Endothelial cell (in vitro differentiated cells): ENCODE measurements at regions not wholly inside any gene's neighbourhood (a gene's known extent, or its start where the extent isn't known, plus 50 kb on each side); places are given as distances from the start of the nearest gene placed in this dataset.

ENCODE experiments used
- DNase-seq: peaks from one replicate; pipeline ENCODE4 v3.0.0; 2021; ENCODE audit warnings: low spot score
- H3K27ac Mint-ChIP-seq: one replicate; pipeline ENCODE4 v1.8.0; 2021; ENCODE audit warnings: mixed read lengths, inconsistent platforms; ENCODE audit not compliant: unreplicated experiment
- H3K27me3 Mint-ChIP-seq: one replicate; pipeline ENCODE4 v1.8.0; 2021; ENCODE audit warnings: mild to moderate bottlenecking, moderate library complexity, mixed read lengths, inconsistent platforms; ENCODE audit not compliant: unreplicated experiment
- H3K36me3 Mint-ChIP-seq: one replicate; pipeline ENCODE4 v1.8.0; 2021; ENCODE audit warnings: mild to moderate bottlenecking, low read depth, mixed read lengths, inconsistent platforms; ENCODE audit not compliant: unreplicated experiment
- H3K4me1 Mint-ChIP-seq: one replicate; pipeline ENCODE4 v1.8.0; 2021; ENCODE audit warnings: mild to moderate bottlenecking, mixed read lengths, inconsistent platforms; ENCODE audit not compliant: unreplicated experiment
- H3K4me3 Mint-ChIP-seq: one replicate; pipeline ENCODE4 v1.8.0; 2021; ENCODE audit warnings: mild to moderate bottlenecking, mixed read lengths, inconsistent platforms; ENCODE audit not compliant: unreplicated experiment
- H3K9me3 Mint-ChIP-seq: one replicate; pipeline ENCODE4 v1.8.0; 2021; ENCODE audit warnings: mixed read lengths, inconsistent platforms; ENCODE audit not compliant: unreplicated experiment
- TF ChIP-seq, protein P1 (sequence below): fragments of 200-600 bp; sonication (generic); IDR thresholded peaks from one replicate; pipeline ENCODE4 v1.5.0; 2021; ENCODE audit warnings: antibody characterized with exemption; ENCODE audit not compliant: unreplicated experiment

DNA sequence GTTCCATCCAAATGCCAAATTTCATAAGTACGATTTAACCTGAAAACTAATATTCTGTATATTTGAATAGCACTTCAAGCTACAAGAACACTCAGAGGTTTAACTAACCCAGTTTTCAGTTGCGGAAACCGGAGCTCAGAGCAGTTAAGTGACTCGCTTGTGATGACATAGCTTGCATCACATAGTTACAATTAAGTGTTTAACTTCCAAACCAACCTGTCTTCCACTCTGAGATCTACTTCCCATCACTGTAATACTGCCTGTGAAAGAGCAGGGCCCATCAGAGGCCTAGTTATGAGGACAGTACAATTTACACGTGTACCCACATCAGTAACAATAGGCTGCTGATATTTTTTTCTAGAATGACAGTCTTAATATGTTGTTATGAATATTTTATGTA lies 120.3 kb downstream of the MAD2L1 start:
- TF ChIP-seq, protein P1, sequence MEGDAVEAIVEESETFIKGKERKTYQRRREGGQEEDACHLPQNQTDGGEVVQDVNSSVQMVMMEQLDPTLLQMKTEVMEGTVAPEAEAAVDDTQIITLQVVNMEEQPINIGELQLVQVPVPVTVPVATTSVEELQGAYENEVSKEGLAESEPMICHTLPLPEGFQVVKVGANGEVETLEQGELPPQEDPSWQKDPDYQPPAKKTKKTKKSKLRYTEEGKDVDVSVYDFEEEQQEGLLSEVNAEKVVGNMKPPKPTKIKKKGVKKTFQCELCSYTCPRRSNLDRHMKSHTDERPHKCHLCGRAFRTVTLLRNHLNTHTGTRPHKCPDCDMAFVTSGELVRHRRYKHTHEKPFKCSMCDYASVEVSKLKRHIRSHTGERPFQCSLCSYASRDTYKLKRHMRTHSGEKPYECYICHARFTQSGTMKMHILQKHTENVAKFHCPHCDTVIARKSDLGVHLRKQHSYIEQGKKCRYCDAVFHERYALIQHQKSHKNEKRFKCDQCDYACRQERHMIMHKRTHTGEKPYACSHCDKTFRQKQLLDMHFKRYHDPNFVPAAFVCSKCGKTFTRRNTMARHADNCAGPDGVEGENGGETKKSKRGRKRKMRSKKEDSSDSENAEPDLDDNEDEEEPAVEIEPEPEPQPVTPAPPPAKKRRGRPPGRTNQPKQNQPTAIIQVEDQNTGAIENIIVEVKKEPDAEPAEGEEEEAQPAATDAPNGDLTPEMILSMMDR, result no peak
- H3K36me3 Mint-ChIP-seq, result no peaks in the 10 kb centered on the region
- H3K4me3 Mint-ChIP-seq, result no peak overlapping the region
- H3K27ac Mint-ChIP-seq, result no peak overlapping the region
- H3K4me1 Mint-ChIP-seq, result no peaks in the 10 kb centered on the region
- no peaks in the 10 kb centered on the region for H3K9me3 Mint-ChIP-seq
- peaks cover 2% of the 10 kb centered on the region for H3K27me3 Mint-ChIP-seq
- no peak for DNase-seq

DNA sequence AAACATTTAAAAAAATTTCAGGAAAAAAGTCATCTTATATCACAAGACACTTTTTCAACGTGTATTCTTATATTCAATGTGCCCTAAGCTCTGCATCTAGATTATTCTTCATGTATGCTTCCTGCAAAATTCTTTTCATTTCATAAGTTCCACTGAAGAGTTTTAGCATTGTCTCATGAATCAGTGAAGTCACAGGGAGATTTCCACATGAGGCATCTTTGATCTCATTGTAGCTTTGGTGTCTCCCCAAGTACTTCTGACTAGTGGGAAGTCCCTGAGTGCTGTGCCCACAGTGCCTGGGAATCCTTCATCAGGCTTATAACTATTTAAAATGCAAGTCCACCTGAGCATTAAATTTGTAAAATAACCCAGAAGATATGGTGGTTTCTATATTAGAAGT lies 123.8 kb downstream of the MAD2L1 start:
- H3K4me1 Mint-ChIP-seq, result no peaks in the 10 kb centered on the region
- H3K27me3 Mint-ChIP-seq, result peaks cover 2% of the 10 kb centered on the region
- H3K36me3 Mint-ChIP-seq, result no peaks in the 10 kb centered on the region
- H3K9me3 Mint-ChIP-seq, result no peaks in the 10 kb centered on the region
- H3K27ac Mint-ChIP-seq, result no peak overlapping the region
- TF ChIP-seq, protein P1, result no peak
- no peak for DNase-seq
- no peak overlapping the region for H3K4me3 Mint-ChIP-seq

DNA sequence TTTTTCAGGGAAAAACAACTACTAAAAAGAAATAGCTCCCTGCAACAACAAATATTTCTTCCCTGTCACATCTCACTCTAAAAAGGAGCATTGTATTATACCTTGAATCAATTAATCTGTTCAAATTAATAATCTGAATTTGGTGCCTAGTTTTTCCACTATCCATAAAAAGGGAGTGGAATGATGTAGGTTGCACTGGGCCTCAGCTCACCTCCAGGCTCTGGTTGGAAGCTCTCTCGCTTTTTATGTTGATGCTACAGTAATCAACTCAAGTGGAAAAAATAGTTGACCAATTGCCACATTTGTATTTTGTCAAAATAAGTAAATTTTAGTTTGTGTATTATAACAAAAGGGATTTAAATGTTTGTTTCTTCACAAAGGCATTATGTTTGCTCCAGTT lies 126.1 kb downstream of the MAD2L1 start:
- Mint-ChIP-seq H3K4me1 (no peaks in the 10 kb centered on the region), H3K27me3 (peaks cover 2% of the 10 kb centered on the region), H3K36me3 (no peaks in the 10 kb centered on the region), H3K27ac (no peak overlapping the region), H3K9me3 (no peaks in the 10 kb centered on the region), H3K4me3 (no peak overlapping the region)
- DNase-seq, result no peak
- TF ChIP-seq, protein P1, result no peak

DNA sequence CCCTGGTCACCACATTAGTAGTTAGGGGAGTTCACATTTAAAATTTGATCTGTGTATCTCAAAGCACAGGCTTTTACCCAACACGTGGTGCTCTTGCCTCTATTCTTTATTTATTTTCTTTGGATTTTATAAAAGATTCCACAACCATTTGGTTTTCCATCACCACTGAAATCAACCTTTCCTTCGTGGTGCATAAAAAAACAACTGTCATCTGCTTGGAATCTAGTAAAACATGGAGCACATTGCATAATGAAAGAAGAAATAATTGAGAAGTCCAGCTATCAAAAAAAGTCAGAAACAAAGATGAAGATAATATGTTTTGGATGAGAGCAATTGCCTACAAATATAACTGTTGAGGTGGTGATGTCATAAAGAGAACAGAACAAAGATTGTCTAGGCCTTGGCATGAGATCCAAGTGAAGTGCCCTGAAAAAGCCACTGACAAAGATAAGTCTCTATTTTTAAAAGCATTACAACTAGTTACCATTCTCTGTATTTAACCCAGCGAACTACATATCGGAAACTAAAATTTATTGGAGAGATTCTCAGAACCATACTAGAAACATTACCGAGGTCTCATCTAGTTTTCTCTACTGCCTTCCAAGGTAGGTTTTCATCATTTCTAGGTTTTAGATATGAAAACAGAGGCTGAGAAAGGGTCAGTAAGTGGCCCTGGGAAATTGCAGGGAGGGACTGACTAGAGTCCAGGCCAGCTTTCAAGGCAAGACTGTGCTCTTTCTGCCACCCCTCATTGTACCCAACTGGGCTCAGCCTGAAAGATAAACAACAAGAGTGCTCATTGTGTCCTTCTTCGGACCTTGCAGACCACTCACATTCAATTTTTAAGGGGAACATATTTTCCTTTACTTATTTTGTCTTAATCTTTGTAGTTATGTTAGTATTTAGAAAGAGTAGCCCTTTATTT lies 127.3 kb downstream of the MAD2L1 start:
- TF ChIP-seq, protein P1, result no peak
- H3K36me3 Mint-ChIP-seq, result no peaks in the 10 kb centered on the region
- H3K4me3 Mint-ChIP-seq, result no peak overlapping the region
- no peaks in the 10 kb centered on the region for H3K9me3 Mint-ChIP-seq
- no peak overlapping the region for H3K27ac Mint-ChIP-seq
- H3K27me3 Mint-ChIP-seq, result no peaks in the 10 kb centered on the region
- DNase-seq, result no peak
- H3K4me1 Mint-ChIP-seq, result no peaks in the 10 kb centered on the region

DNA sequence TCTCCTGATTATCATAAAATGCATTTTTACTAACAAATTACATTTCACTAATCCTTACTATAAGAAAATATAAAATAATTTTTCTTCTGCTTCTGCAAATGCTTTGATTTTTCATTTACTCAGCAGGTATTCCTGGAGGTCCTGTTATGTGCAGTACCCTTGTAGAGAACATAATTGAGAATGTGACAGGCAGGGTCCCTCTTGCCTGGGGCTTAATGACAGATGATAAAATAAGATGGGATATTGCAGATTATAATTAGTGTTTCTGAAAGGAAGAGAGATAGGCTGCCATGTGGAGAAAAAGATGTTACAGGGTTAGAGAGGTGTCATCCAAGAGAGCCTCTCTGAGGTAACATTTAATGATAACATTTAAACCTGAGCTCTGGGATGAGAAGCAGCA lies 128.9 kb downstream of the MAD2L1 start:
- H3K9me3 Mint-ChIP-seq, result no peaks in the 10 kb centered on the region
- no peaks in the 10 kb centered on the region for H3K4me1 Mint-ChIP-seq
- H3K36me3 Mint-ChIP-seq, result no peaks in the 10 kb centered on the region
- no peak overlapping the region for H3K4me3 Mint-ChIP-seq
- TF ChIP-seq, protein P1, result no peak
- no peak overlapping the region for H3K27ac Mint-ChIP-seq
- DNase-seq, result no peak
- no peaks in the 10 kb centered on the region for H3K27me3 Mint-ChIP-seq
